NCI-H460 (cell line): ENCODE measurements at regions not wholly inside any gene's neighbourhood (a gene's known extent, or its start where the extent isn't known, plus 50 kb on each side); places are given as distances from the start of the nearest gene placed in this dataset.

Source experiments
- DNase-seq: peaks from one replicate; pipeline ENCODE4 v3.0.0-alpha.2; 2016; ENCODE audit warnings: low read depth; ENCODE audit errors: extremely low read depth

- no peak for DNase-seq
Observed at GRCh38 chr5:68378204-68378820, 162.8 kb downstream of the PIK3R1 start.

- no peak for DNase-seq
Observed at GRCh38 chr5:68379275-68380036, 163.9 kb downstream of the PIK3R1 start.

GRCh38 chr5:68380078-68380477 lies 164.5 kb downstream of the PIK3R1 start:
- DNase-seq, result no peak

- DNase-seq, result no peak
Observed at GRCh38 chr5:68381060-68381459, 165.5 kb downstream of the PIK3R1 start.

GRCh38 chr5:68381909-68382308 lies 166.4 kb downstream of the PIK3R1 start:
- DNase-seq, result no peak

GRCh38 chr5:68382640-68383039 lies 167.1 kb downstream of the PIK3R1 start:
- no peak for DNase-seq

DNA sequence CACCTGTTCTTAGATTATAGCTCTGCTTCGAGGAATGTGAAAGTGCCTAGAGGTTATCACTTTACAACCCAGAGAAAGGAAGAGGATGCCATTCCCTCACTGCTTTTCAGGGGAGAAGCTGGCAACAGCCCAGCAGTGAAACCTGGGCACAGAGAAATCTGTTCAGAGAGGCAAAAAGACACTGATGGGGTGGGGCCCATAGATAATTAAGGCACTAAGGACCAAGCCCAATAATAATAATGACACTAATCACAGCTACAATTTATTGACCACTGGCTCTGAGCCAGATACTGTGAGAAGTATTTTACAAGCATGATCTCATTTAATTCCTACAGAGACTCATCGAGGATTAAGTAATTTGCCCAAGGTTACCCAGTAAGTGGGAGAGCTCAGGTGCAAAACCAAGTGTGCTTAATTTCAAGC lies 168.3 kb downstream of the PIK3R1 start:
- DNase-seq, result no peak

- DNase-seq, result no peak
Observed at GRCh38 chr5:68384936-68385594, 169.5 kb downstream of the PIK3R1 start.

- DNase-seq, result no peak
Observed at GRCh38 chr5:68385936-68386335, 170.4 kb downstream of the PIK3R1 start.

GRCh38 chr5:68387074-68387796 lies 171.7 kb downstream of the PIK3R1 start:
- DNase-seq, result no peak

- no peak for DNase-seq
Observed at GRCh38 chr5:68389618-68390017, 174.1 kb downstream of the PIK3R1 start.

- DNase-seq, result no peak
Observed at GRCh38 chr5:68392617-68393016, 177.1 kb downstream of the PIK3R1 start.

DNA sequence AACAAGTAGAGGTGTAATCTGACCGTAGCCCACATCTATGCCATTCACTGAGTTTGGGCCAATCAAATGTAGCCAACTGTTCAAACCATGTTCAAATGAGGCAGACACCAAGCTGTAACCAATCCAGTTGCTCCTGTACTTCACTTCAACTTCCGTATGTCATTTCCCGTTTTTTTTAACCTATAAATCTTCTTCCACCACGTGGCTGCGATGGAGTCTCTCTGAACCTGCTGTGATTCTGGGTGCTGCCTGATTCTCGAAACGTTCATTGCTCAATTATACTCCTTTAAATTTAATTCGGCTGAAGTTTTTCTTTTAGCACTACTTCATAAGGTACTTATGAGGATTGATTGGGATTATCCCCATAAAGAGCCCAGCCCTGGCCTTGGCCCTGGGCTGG lies 179.7 kb downstream of the PIK3R1 start:
- DNase-seq, result no peak

DNA sequence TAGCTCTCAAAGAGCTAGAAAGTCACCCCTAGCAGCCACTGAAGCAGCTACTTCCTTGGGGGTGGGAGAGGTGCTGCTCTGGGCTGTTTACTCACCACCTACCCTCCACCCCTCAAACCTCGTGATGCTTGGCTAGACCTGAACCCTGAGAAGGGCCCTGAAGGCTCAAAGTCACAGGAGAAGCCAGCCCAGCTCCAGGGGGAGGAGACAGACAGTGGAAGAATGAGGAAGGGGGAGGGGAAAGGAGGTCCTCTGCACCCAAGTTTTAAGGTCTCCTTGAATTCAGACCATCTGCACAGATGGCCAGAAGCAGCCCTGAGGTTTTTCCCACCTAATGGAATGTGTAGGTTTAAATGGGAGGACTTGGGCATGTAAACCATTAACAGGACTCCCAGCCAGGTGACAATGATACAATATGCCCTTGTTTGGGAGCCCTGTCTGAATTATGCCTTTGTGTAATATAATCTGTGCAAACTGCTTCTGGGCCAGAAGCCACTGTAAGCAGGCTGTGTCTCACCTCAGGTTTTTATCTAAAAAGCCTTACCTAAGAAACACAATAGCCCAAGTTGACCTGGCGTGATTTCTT lies 180.5 kb downstream of the PIK3R1 start:
- no peak for DNase-seq

DNA sequence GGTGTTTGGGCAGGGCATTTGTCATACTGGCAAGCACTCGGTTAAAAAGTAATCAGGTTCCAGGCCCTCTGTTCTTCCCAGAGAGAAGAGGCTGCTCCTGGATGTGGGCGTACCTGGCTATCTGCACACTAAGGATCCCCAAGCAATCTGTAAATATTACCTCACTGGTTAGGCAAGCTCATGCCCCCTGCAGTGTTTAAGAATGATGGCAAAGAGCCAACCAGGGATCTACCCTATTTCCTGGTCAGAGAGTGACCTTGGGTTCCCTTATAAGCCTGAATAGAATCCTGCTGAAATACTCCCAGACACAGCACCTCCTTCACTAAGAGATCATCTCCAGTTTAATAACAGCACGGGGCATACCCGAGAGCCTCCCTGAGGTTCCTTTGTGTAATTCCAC lies 181.2 kb downstream of the PIK3R1 start:
- DNase-seq, result no peak

DNA sequence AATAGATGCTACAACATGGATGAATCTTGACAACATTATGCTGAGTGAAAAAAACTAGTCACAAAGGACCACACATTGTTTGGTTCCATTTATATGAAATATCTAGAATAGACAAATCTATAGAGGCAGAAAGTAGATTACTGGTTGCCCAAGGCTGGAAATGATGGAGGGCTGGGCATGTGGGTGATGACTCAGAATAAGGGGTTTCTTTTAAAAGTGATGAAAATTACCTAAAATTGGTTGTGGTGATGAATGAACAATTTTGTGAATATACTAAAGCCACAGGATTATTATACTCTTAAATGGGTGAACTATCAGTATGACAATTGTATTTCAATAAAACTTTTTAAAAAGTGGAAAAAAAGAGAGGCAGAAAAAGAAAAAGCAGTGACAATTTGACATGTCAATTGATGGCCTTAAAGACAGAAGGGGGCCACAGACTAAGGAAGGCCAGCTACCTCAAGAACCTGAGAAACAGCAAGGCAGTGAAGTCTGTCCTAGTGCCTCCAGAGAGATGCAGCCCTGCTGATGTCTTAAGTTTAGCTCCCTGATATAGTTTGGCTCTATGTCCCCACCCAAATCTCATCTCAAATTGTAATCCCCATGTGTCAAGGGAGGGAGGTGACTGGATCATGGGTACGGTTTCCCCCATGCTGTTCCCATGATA lies 182.7 kb downstream of the PIK3R1 start:
- DNase-seq, result no peak

GRCh38 chr5:68403301-68403700 lies 187.7 kb downstream of the PIK3R1 start:
- no peak for DNase-seq

- DNase-seq, result no peak
Observed at GRCh38 chr5:68404246-68404645, 188.7 kb downstream of the PIK3R1 start.

- DNase-seq, result no peak
Observed at GRCh38 chr5:68405026-68405684, 189.6 kb downstream of the PIK3R1 start.
